Gastroesophageal sphincter (tissue), 4 donors: ENCODE measurements at regions not wholly inside any gene's neighbourhood (a gene's known extent, or its start where the extent isn't known, plus 50 kb on each side); places are given as distances from the start of the nearest gene placed in this dataset.

Source experiments
- ATAC-seq: fragments of 150-250 bp; one replicate; pipeline ENCODE4 v1.9.1; 2016; ENCODE audit warnings: mild to moderate bottlenecking, moderate library complexity
- H3K27ac ChIP-seq, 4 donors: fragments of 200-600 bp; sonication (generic) in 3 of 4; 1 replicate in 3 of 4; 2 replicates in 1 of 4; pipeline ENCODE4 v1.5.1; 2016 to 2019
- H3K27me3 ChIP-seq: fragments of 200-600 bp; sonication (generic); one replicate; pipeline ENCODE4 v1.5.1; 2019
- H3K36me3 ChIP-seq, 2 donors: fragments of 200-600 bp; sonication (generic); one replicate each; pipeline ENCODE4 v1.5.1; 2019; ENCODE audit warnings: control low read depth in 1 of 2
- H3K4me1 ChIP-seq, 3 donors: fragments of 200-600 bp; sonication (generic); 1 replicate in 2 of 3; 2 replicates in 1 of 3; pipeline ENCODE4 v1.5.1; 2016 to 2019; ENCODE audit warnings: control low read depth in 2 of 3
- H3K4me3 ChIP-seq, 2 donors: fragments of 200-600 bp; sonication (generic); one replicate each; pipeline ENCODE4 v1.5.1; 2019; ENCODE audit warnings: mild to moderate bottlenecking in 1 of 2, moderate library complexity in 1 of 2
- H3K9me3 ChIP-seq, 3 donors: fragments of 200-600 bp; sonication (generic); one replicate each; pipeline ENCODE4 v1.5.1; 2017 to 2019; ENCODE audit warnings: control low read depth in 2 of 3
- CTCF ChIP-seq, 4 experiments: fragments of 200-600 bp in 2 of 4; fragments of 450-650 bp in 2 of 4; sonication (generic) in 1 of 4; IDR thresholded peaks; one replicate each; pipeline ENCODE4 v1.5.1; 2017 to 2019; ENCODE audit warnings: antibody characterized with exemption in 4 of 4, mild to moderate bottlenecking in 2 of 4, moderate library complexity in 2 of 4
- EP300 ChIP-seq: sonication (generic); formaldehyde crosslinking; IDR thresholded peaks from one replicate; pipeline ENCODE4 v1.6.1; 2017; ENCODE audit warnings: antibody characterized with exemption, mild to moderate bottlenecking
- POLR2A ChIP-seq, 2 donors: fragments of 450-650 bp; IDR thresholded peaks; one replicate each; pipeline ENCODE4 v1.6.1; 2017; ENCODE audit warnings: antibody characterized with exemption in 2 of 2, mild to moderate bottlenecking in 2 of 2, moderate library complexity in 1 of 2
- POLR2AphosphoS5 ChIP-seq: sonication (generic); formaldehyde crosslinking; IDR thresholded peaks from one replicate; pipeline ENCODE4 v1.6.1; 2017; ENCODE audit warnings: antibody characterized with exemption
- WGBS, 2 donors: methylation state at CpG; one replicate each; pipeline ENCODE4 v1.1.5; 2018; ENCODE audit warnings: low coverage in 1 of 2; 5-methylcytosine and 5-hydroxymethylcytosine counted together

- Histone ChIP-seq H3K9me3 (peaks cover 0 to 29% (median 0%) of the 10 kb centered on the region in 3 donors), H3K36me3 (no peaks in the 10 kb centered on the region), H3K27ac (no peak overlapping the region), H3K4me3 (no peak overlapping the region), H3K4me1 (no peaks in the 10 kb centered on the region), H3K27me3 (no peaks in the 10 kb centered on the region)
- WGBS, 2 donors, result 86 to 90% methylated on average over 1 to 3 of the region's 4 CpGs
- no peak for ATAC-seq
- TF ChIP-seq EP300 (no peak), POLR2A (IDR thresholded peaks at IDR 0.05) (no peak), CTCF (IDR thresholded peaks at IDR 0.05) (no peak), POLR2AphosphoS5 (no peak)
These were observed 269.9 kb upstream of the MGAT4C start for GRCh38 chr12:86526060-86526595.

GRCh38 chr12:86523844-86524243 lies 267.7 kb upstream of the MGAT4C start:
- Histone ChIP-seq H3K9me3 (peaks cover 0 to 29% (median 0%) of the 10 kb centered on the region in 3 donors), H3K4me3 (no peak overlapping the region), H3K27ac (no peak overlapping the region), H3K36me3 (no peaks in the 10 kb centered on the region), H3K27me3 (no peaks in the 10 kb centered on the region), H3K4me1 (no peaks in the 10 kb centered on the region)
- WGBS, 2 donors, result 90 to 97% methylated on average over 2 to 3 of the region's 3 CpGs
- TF ChIP-seq POLR2AphosphoS5 (no peak), POLR2A (IDR thresholded peaks at IDR 0.05) (no peak), CTCF (IDR thresholded peaks at IDR 0.05) (no peak), EP300 (no peak)
- no peak for ATAC-seq

- Histone ChIP-seq H3K4me3 (no peak overlapping the region), H3K4me1 (no peaks in the 10 kb centered on the region), H3K9me3 (peaks cover 0 to 29% (median 0%) of the 10 kb centered on the region in 3 donors), H3K27ac (no peak overlapping the region), H3K27me3 (no peaks in the 10 kb centered on the region), H3K36me3 (no peaks in the 10 kb centered on the region)
- TF ChIP-seq POLR2A (IDR thresholded peaks at IDR 0.05) (no peak), POLR2AphosphoS5 (no peak), CTCF (IDR thresholded peaks at IDR 0.05) (no peak), EP300 (no peak)
- 80 to 86% methylated on average over 1 of the region's 1 CpG for WGBS, 2 donors
- no peak for ATAC-seq
These were observed 265.7 kb upstream of the MGAT4C start for GRCh38 chr12:86521870-86522269.

- no peaks in the 10 kb centered on the region for H3K9me3 ChIP-seq
- 15 to 39% methylated on average over 2 of the region's 2 CpGs for WGBS, 2 donors
- H3K4me1 ChIP-seq, result no peaks in the 10 kb centered on the region
- H3K27ac ChIP-seq, result no peak overlapping the region
- TF ChIP-seq POLR2AphosphoS5 (no peak), EP300 (no peak), POLR2A (IDR thresholded peaks at IDR 0.05) (no peak), CTCF (IDR thresholded peaks at IDR 0.05) (no peak)
- H3K36me3 ChIP-seq, result no peaks in the 10 kb centered on the region
- no peak for ATAC-seq
- no peaks in the 10 kb centered on the region for H3K27me3 ChIP-seq
- H3K4me3 ChIP-seq, result no peak overlapping the region
These were observed 257.0 kb upstream of the MGAT4C start for GRCh38 chr12:86513226-86513625.

GRCh38 chr12:86496595-86496994 lies 240.4 kb upstream of the MGAT4C start:
- Histone ChIP-seq H3K4me1 (no peaks in the 10 kb centered on the region), H3K9me3 (no peaks in the 10 kb centered on the region), H3K27ac (no peak overlapping the region), H3K36me3 (no peaks in the 10 kb centered on the region), H3K27me3 (no peaks in the 10 kb centered on the region), H3K4me3 (no peak overlapping the region)
- no peak for ATAC-seq
- TF ChIP-seq POLR2AphosphoS5 (no peak), CTCF (IDR thresholded peaks at IDR 0.05) (no peak), POLR2A (IDR thresholded peaks at IDR 0.05) (no peak)
- WGBS, 2 donors, result 13 to 19% methylated on average over 1 of the region's 1 CpG
